Heart right ventricle (tissue), 16 donors: ENCODE measurements at regions not wholly inside any gene's neighbourhood (a gene's known extent, or its start where the extent isn't known, plus 50 kb on each side); places are given as distances from the start of the nearest gene placed in this dataset.

Source experiments
- ATAC-seq, 8 donors: fragments of 200-7000 bp; cut with Tn5 transposase; one replicate each; pipeline ENCODE4 v1.9.1; 2020; ENCODE audit warnings: mild to moderate bottlenecking in 8 of 8, moderate library complexity in 8 of 8, moderate number of reproducible peaks in 1 of 8
- DNase-seq, 2 donors: peaks; one replicate each; pipeline ENCODE4 v3.0.0-alpha.2; 2020
- H3K27ac ChIP-seq, 10 donors: fragments of 200-600 bp; sonication (generic) in 2 of 10; one replicate each; pipeline versions ENCODE4 v1.5.0 to v1.8.0; 2020 to 2022; ENCODE audit warnings: mild to moderate bottlenecking in 3 of 10
- H3K27me3 ChIP-seq, 7 donors: fragments of 200-600 bp; one replicate each; pipeline ENCODE4 v1.8.0; 2021 to 2022; ENCODE audit warnings: mild to moderate bottlenecking in 2 of 7
- H3K36me3 ChIP-seq, 9 donors: fragments of 200-600 bp; sonication (generic) in 1 of 9; one replicate each; pipeline versions ENCODE4 v1.5.0 to v1.8.0; 2020 to 2022; ENCODE audit warnings: mild to moderate bottlenecking in 2 of 9
- H3K4me1 ChIP-seq, 9 donors: fragments of 200-600 bp; sonication (generic) in 1 of 9; one replicate each; pipeline versions ENCODE4 v1.5.0 to v1.8.0; 2020 to 2022; ENCODE audit warnings: mild to moderate bottlenecking in 4 of 9
- H3K4me3 ChIP-seq, 10 donors: fragments of 200-600 bp; sonication (generic) in 2 of 10; one replicate each; pipeline versions ENCODE4 v1.5.0 to v1.8.0; 2020 to 2022; ENCODE audit warnings: mild to moderate bottlenecking in 7 of 10, moderate library complexity in 2 of 10
- H3K9me3 ChIP-seq, 11 donors: fragments of 200-600 bp in 10 of 11; sonication (generic) in 2 of 11; one replicate each; pipeline versions ENCODE4 v1.5.0 to v1.8.0; 2013 to 2022; ENCODE audit warnings: mild to moderate bottlenecking in 2 of 11, control low read depth in 1 of 11, moderate library complexity in 1 of 11
- CTCF ChIP-seq, 9 donors: fragments of 200-600 bp; sonication (generic) in 2 of 9; IDR thresholded peaks; one replicate each; pipeline versions ENCODE4 v1.5.0 to v1.8.0; 2021 to 2022; ENCODE audit warnings: antibody characterized with exemption in 9 of 9, mild to moderate bottlenecking in 5 of 9, moderate library complexity in 1 of 9
- WGBS, 2 donors: extraction: QIAGEN DNeasy Blood & Tissue Kit; methylation state at CpG; one replicate each; pipeline ENCODE4 v1.1.7; 2013; ENCODE audit warnings: inconsistent platforms in 1 of 2; 5-methylcytosine and 5-hydroxymethylcytosine counted together
- intact Hi-C, 10 donors: fragments of 100-400 bp; cut with DNase I; formaldehyde crosslinking; loops; one replicate each; pipeline versions ENCODE4 v1.11.1 to v1.14.2; 2022
- donor health status: Arrhythmogenic right ventricular cardiomyopathy.
- donor health status: ischemic (EF 13 %, LVEDD 7.1; RV severe dilation, severe dysfunction).
- donor health status: healthy with polysubstance abuse.
- donor health status: DM: no; HTN: yes; CAD: no.
- donor health status: DM: no; HTN: no; CAD: no.
- donor health status: ischemic (EF 25% LVEDD 6.9; RV normal size, moderate dysfunction).
- donor health status: ischemic (EF 25% LVEDD 5.7; RV mildly dilated, moderate dysfunction).
- donor health status: healthy.
- donor health status: DM: yes; HTN: yes; CAD: no.
- donor health status: Ischemic cardiomyopathy.
- donor health status: ischemic (EF 35%, LVEDD 5.7; RV mildly dilated, moderate dysfunction).
- donor health status: nonischemic (EF 11% LVEDD 7.7; RV severe dilation, severe dysfunction).
- donor health status: DM: yes; HTN: yes; CAD: no.
- donor health status: PGD.
- donor health status: ischemic (EF 29% LVEDD 5.4; RV normal size, mild dysfunction).
- donor health status: nonischemic (EF 23%, LVEDD 6.1; RV moderate dilation, normal function).

GRCh38 chr6:169341706-169342105 is 88.1 kb upstream of the THBS2 start:
- intact Hi-C loops, result no loop called here
- DNase-seq (no peak), ATAC-seq (no peak)
- TF ChIP-seq CTCF (IDR thresholded peaks at IDR 0.05), result no peak
- H3K9me3 ChIP-seq, result peaks cover 0 to 10% (median 0%) of the 10 kb centered on the region in 11 donors
- WGBS, 2 donors, result 83 to 84% methylated on average over 5 of the region's 5 CpGs
- peaks cover 0 to 5% (median 0%) of the 10 kb centered on the region in 7 donors for H3K27me3 ChIP-seq
- H3K27ac ChIP-seq, result no peak overlapping the region
- H3K4me3 ChIP-seq, result no peak overlapping the region
- no peaks in the 10 kb centered on the region for H3K36me3 ChIP-seq
- no peaks in the 10 kb centered on the region for H3K4me1 ChIP-seq

- 92 to 94% methylated on average over 7 of the region's 7 CpGs for WGBS, 2 donors
- Histone ChIP-seq H3K27ac (no peak overlapping the region), H3K4me1 (no peaks in the 10 kb centered on the region), H3K9me3 (peaks cover 0 to 9% (median 0%) of the 10 kb centered on the region in 11 donors), H3K36me3 (no peaks in the 10 kb centered on the region), H3K4me3 (no peak overlapping the region), H3K27me3 (peaks cover 0 to 5% (median 0%) of the 10 kb centered on the region in 7 donors)
- ATAC-seq (no peak), DNase-seq (no peak)
- no peak for TF ChIP-seq CTCF (IDR thresholded peaks at IDR 0.05)
- intact Hi-C loops, result no loop called here
Measured at GRCh38 chr6:169341065-169341464, 87.4 kb upstream of the THBS2 start.

- Histone ChIP-seq H3K27ac (no peak overlapping the region), H3K4me3 (no peak overlapping the region), H3K4me1 (no peaks in the 10 kb centered on the region), H3K36me3 (no peaks in the 10 kb centered on the region), H3K27me3 (peaks cover 0 to 5% (median 0%) of the 10 kb centered on the region in 7 donors), H3K9me3 (peaks cover 0 to 3% (median 0%) of the 10 kb centered on the region in 11 donors)
- no peak for DNase-seq
- no peak for ATAC-seq
- intact Hi-C loops, result no loop called here
- no peak for TF ChIP-seq CTCF (IDR thresholded peaks at IDR 0.05)
- WGBS, 2 donors, result 87 to 89% methylated on average over 20 of the region's 20 CpGs
Measured at GRCh38 chr6:169340395-169340794, 86.7 kb upstream of the THBS2 start.

- H3K4me3 ChIP-seq, result no peak overlapping the region
- peaks cover 0 to 6% (median 0%) of the 10 kb centered on the region in 7 donors for H3K27me3 ChIP-seq
- no peaks in the 10 kb centered on the region for H3K9me3 ChIP-seq
- no peak for ATAC-seq
- intact Hi-C loops, result no loop called here
- H3K4me1 ChIP-seq, result no peaks in the 10 kb centered on the region
- DNase-seq, result no peak
- H3K27ac ChIP-seq, result no peak overlapping the region
- no peaks in the 10 kb centered on the region for H3K36me3 ChIP-seq
- no peak for TF ChIP-seq CTCF (IDR thresholded peaks at IDR 0.05)
- WGBS, 2 donors, result 58% methylated on average over 12 of the region's 12 CpGs
Measured at GRCh38 chr6:169339731-169340309, 86.2 kb upstream of the THBS2 start.
